ENCODE measurements at regions not wholly inside any gene's neighbourhood (a gene's known extent, or its start where the extent isn't known, plus 50 kb on each side); places are given as distances from the start of the nearest gene placed in this dataset.

DNA sequence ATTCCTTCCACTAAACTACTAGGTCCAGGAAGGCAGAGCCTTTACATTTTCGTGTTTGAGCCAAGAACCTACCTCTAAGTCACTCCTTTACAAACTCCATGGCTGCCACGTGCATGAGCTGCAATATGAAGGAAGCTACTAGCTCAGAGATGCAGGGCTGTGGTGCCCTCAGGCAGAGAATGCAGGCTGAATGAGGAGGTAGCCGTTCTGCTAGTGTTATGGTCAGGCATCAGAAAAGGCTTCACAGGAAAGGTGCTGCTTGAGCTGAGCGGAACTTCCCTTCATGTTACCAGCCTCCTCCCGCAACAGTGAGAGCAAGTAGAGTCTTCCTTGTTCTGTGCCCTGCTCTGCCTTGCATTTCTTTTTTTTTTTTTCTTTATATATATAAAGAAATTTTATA, 148.3 kb upstream of the PACRGL start:
- ATAC-seq: no peak
- TF ChIP-seq PPARA (CRISPR knock-in tag; IDR thresholded peaks at IDR 0.05; ENCODE audit: borderline replicate concordance) (no peak), ZNF565 (CRISPR knock-in tag; conservative IDR thresholded peaks at IDR 0.05; ENCODE audit: low read depth) (no peak), ZNF70 (CRISPR knock-in tag; IDR thresholded peaks at IDR 0.05) (no peak), TOX (CRISPR knock-in tag; IDR thresholded peaks at IDR 0.05; ENCODE audit: borderline replicate concordance) (no peak)

GRCh38 chr4:20554134-20554533, 146.1 kb upstream of the PACRGL start:
- ATAC-seq: no peak
- no peak for TF ChIP-seq TCF4 (CRISPR knock-in tag; IDR thresholded peaks at IDR 0.05; ENCODE audit: borderline replicate concordance)
- no peak for TF ChIP-seq ZC3H10 (CRISPR knock-in tag; IDR thresholded peaks at IDR 0.05)
- TF ChIP-seq TSHZ2 (CRISPR knock-in tag; IDR thresholded peaks at IDR 0.05): no peak
- TF ChIP-seq ZNF8 (CRISPR knock-in tag; IDR thresholded peaks at IDR 0.05): no peak

GRCh38 chr4:20565075-20565721, 135.1 kb upstream of the PACRGL start:
- TF ChIP-seq, protein P1, sequence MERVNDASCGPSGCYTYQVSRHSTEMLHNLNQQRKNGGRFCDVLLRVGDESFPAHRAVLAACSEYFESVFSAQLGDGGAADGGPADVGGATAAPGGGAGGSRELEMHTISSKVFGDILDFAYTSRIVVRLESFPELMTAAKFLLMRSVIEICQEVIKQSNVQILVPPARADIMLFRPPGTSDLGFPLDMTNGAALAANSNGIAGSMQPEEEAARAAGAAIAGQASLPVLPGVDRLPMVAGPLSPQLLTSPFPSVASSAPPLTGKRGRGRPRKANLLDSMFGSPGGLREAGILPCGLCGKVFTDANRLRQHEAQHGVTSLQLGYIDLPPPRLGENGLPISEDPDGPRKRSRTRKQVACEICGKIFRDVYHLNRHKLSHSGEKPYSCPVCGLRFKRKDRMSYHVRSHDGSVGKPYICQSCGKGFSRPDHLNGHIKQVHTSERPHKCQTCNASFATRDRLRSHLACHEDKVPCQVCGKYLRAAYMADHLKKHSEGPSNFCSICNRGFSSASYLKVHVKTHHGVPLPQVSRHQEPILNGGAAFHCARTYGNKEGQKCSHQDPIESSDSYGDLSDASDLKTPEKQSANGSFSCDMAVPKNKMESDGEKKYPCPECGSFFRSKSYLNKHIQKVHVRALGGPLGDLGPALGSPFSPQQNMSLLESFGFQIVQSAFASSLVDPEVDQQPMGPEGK (CRISPR knock-in tag; IDR thresholded peaks at IDR 0.05; ENCODE audit: borderline replicate concordance): no peak
- TF ChIP-seq ZNF565 (CRISPR knock-in tag; conservative IDR thresholded peaks at IDR 0.05; ENCODE audit: low read depth) (no peak), PPARA (CRISPR knock-in tag; IDR thresholded peaks at IDR 0.05; ENCODE audit: borderline replicate concordance) (no peak), CSRNP3 (CRISPR knock-in tag; IDR thresholded peaks at IDR 0.05) (no peak), POU6F1 (CRISPR knock-in tag; IDR thresholded peaks at IDR 0.05; ENCODE audit: borderline replicate concordance, low read depth) (no peak), ZFP3 (CRISPR knock-in tag; IDR thresholded peaks at IDR 0.05) (no peak), ZC3H10 (CRISPR knock-in tag; IDR thresholded peaks at IDR 0.05) (peak; percentile 93), ARNTL (CRISPR knock-in tag; IDR thresholded peaks at IDR 0.05; ENCODE audit: borderline replicate concordance, low read depth) (no peak), GLIS3 (CRISPR knock-in tag; IDR thresholded peaks at IDR 0.05) (no peak)

GRCh38 chr4:20570981-20571715, 129.1 kb upstream of the PACRGL start:
- no peak for ATAC-seq
- no peak for TF ChIP-seq SNAI2 (CRISPR knock-in tag; IDR thresholded peaks at IDR 0.05)
- no peak for TF ChIP-seq ZC3H10 (CRISPR knock-in tag; IDR thresholded peaks at IDR 0.05)
- no peak for TF ChIP-seq PPARA (CRISPR knock-in tag; IDR thresholded peaks at IDR 0.05; ENCODE audit: borderline replicate concordance)
- no peak for TF ChIP-seq CSDC2 (CRISPR knock-in tag; IDR thresholded peaks at IDR 0.05)
- no peak for TF ChIP-seq ZFP3 (CRISPR knock-in tag; IDR thresholded peaks at IDR 0.05)
- no peak for TF ChIP-seq POU6F1 (CRISPR knock-in tag; IDR thresholded peaks at IDR 0.05; ENCODE audit: borderline replicate concordance, low read depth)

More at GRCh38 chr4:20565075-20565721, 135.1 kb upstream of the PACRGL start:
- peak; percentile 75 for ATAC-seq
